HCT116 (cell line): ENCODE measurements at regions not wholly inside any gene's neighbourhood (a gene's known extent, or its start where the extent isn't known, plus 50 kb on each side); places are given as distances from the start of the nearest gene placed in this dataset.

ENCODE experiments used
- ATAC-seq: fragments of 200-7000 bp; cut with Tn5 transposase; 2 replicates; pipeline ENCODE4 v1.9.1; 2020; ENCODE audit warnings: mild to moderate bottlenecking, moderate library complexity
- BruUV-seq: library from RNA; stranded (reverse); fragments of 400-500 nt; replicated peaks from 2 replicates; lab custom pipeline; 2021; lab: Mats Ljungman, UMichigan
- CTCF ChIA-PET: fragments of 300-600 bp; sonication (Branson Sonifier 250); formaldehyde crosslinking; loops from one replicate; lab custom pipeline; 2021; ENCODE audit warnings: antibody characterized with exemption; lab: Charles Lee
- POLR2A ChIA-PET: fragments of 300-600, 350-600 bp; sonication (Branson Sonifier 250); formaldehyde crosslinking; loops from one replicate; lab custom pipeline; 2021; ENCODE audit warnings: antibody characterized with exemption; lab: Charles Lee
- RAD21 ChIA-PET, 2 experiments: fragments of 300-600 bp; sonication (Branson Sonifier 250); formaldehyde crosslinking; loops; one replicate each; lab custom pipeline; 2023; ENCODE audit warnings: low total read pairs in 2 of 2; ENCODE audit not compliant: uncharacterized antibody in 2 of 2, unreplicated experiment in 2 of 2, low non-redundant PET in 1 of 2; lab: Charles Lee
- DNase-seq: peaks from one replicate; pipeline ENCODE4 v3.0.0-alpha.2; 2010; ENCODE audit warnings: low read depth, low spot score
- H2AFZ ChIP-seq: fragments of 200-600 bp; shearing (Covaris generic), sonication (generic); 2 replicates; pipeline ENCODE4 v1.6.1; 2017; ENCODE audit warnings: low read depth, mixed run types, mixed read lengths, antibody characterized with exemption, low read length; ENCODE audit not compliant: poor library complexity, severe bottlenecking
- H3K27ac ChIP-seq: 2 replicates; pipeline ENCODE4 v1.5.1; 2012; ENCODE audit warnings: low read depth, low read length
- H3K27me3 ChIP-seq: fragments of 200-600 bp; sonication (generic); 2 replicates; pipeline ENCODE4 v1.6.1; 2016; ENCODE audit warnings: mixed run types, low read length, mixed read lengths; ENCODE audit not compliant: insufficient read depth
- H3K36me3 ChIP-seq, 2 experiments: fragments of 200-500 bp in 1 of 2; fragments of 200-600 bp in 1 of 2; sonication (Bioruptor generic) in 1 of 2; sonication (generic) in 1 of 2; 2 replicates each; pipeline versions ENCODE4 v1.5.1 to v1.6.1; 2014 to 2016; ENCODE audit warnings: low read length in 2 of 2, inconsistent platforms in 1 of 2, mixed read lengths in 1 of 2, mixed run types in 1 of 2; ENCODE audit not compliant: insufficient read depth in 2 of 2, control insufficient read depth in 1 of 2
- H3K4me1 ChIP-seq, 2 experiments: fragments of 200-600 bp in 1 of 2; sonication (generic) in 1 of 2; 2 replicates each; pipeline versions ENCODE4 v1.5.1 to v1.6.1; 2012 to 2017; ENCODE audit warnings: low read length in 2 of 2, inconsistent platforms in 1 of 2, mild to moderate bottlenecking in 1 of 2, mixed read lengths in 1 of 2, mixed run types in 1 of 2, moderate library complexity in 1 of 2; ENCODE audit not compliant: insufficient read depth in 2 of 2, control insufficient read depth in 1 of 2
- H3K4me2 ChIP-seq: fragments of 200-600 bp; sonication (generic); 2 replicates; pipeline ENCODE4 v1.6.1; 2017; ENCODE audit warnings: mixed run types, low read length, mixed read lengths
- H3K4me3 ChIP-seq, 2 experiments: fragments of 200-600 bp in 1 of 2; sonication (generic) in 1 of 2; replicated peaks in 1 of 2; 2 replicates each; pipeline ENCODE4 v1.5.1; 2011 to 2016; ENCODE audit warnings: low read length in 2 of 2, control low read depth in 1 of 2, low read depth in 1 of 2, mild to moderate bottlenecking in 1 of 2, mixed read lengths in 1 of 2, mixed run types in 1 of 2
- H3K79me2 ChIP-seq: fragments of 200-600 bp; sonication (generic); 2 replicates; pipeline ENCODE4 v1.6.1; 2017; ENCODE audit warnings: mild to moderate bottlenecking, mixed run types, low read length, moderate library complexity, mixed read lengths; ENCODE audit not compliant: insufficient read depth
- H3K9ac ChIP-seq: fragments of 200-600 bp; sonication (generic); 2 replicates; pipeline ENCODE4 v1.6.1; 2016; ENCODE audit warnings: low read length, mixed read lengths
- H3K9me2 ChIP-seq: fragments of 200-600 bp; sonication (generic), shearing (Covaris generic); 2 replicates; pipeline ENCODE4 v1.6.1; 2017; ENCODE audit warnings: mixed run types, mild to moderate bottlenecking, moderate library complexity; ENCODE audit not compliant: insufficient read depth
- H3K9me3 ChIP-seq, 2 experiments: fragments of 200-500 bp in 1 of 2; fragments of 200-600 bp in 1 of 2; sonication (Bioruptor generic) in 1 of 2; sonication (generic) in 1 of 2; 2 replicates each; pipeline ENCODE4 v1.6.1; 2014 to 2017; ENCODE audit warnings: low read length in 2 of 2, mixed read lengths in 2 of 2, inconsistent platforms in 1 of 2, low read depth in 1 of 2, mild to moderate bottlenecking in 1 of 2, mixed run types in 1 of 2, moderate library complexity in 1 of 2; ENCODE audit not compliant: control insufficient read depth in 1 of 2, insufficient read depth in 1 of 2
- H4K20me1 ChIP-seq: fragments of 200-600 bp; sonication (generic), shearing (Covaris generic); 2 replicates; pipeline ENCODE4 v1.6.1; 2017; ENCODE audit warnings: mixed run types, mild to moderate bottlenecking, moderate library complexity; ENCODE audit not compliant: insufficient read depth
- ATF3 ChIP-seq: IDR thresholded peaks from 2 replicates; pipeline ENCODE4 v1.6.1; 2012
- CBX3 ChIP-seq: IDR thresholded peaks from 2 replicates; pipeline ENCODE4 v1.6.1; 2012; ENCODE audit warnings: low read depth
- CTCF ChIP-seq, 3 experiments: fragments of 200-600 bp in 1 of 3; sonication (generic) in 1 of 3; IDR thresholded peaks in 2 of 3; conservative IDR thresholded peaks in 1 of 3; 2 replicates each; pipeline ENCODE4 v1.5.1; 2012 to 2017; ENCODE audit warnings: low read depth in 2 of 3, low read length in 2 of 3, antibody characterized with exemption in 1 of 3, borderline replicate concordance in 1 of 3, control low read depth in 1 of 3, mild to moderate bottlenecking in 1 of 3, mixed read lengths in 1 of 3, mixed run types in 1 of 3, moderate library complexity in 1 of 3; ENCODE audit not compliant: insufficient read depth in 1 of 3
- EGR1 ChIP-seq: IDR thresholded peaks from 2 replicates; pipeline ENCODE4 v1.6.1; 2012; ENCODE audit warnings: low read depth
- ELF1 ChIP-seq: IDR thresholded peaks from 2 replicates; pipeline ENCODE4 v1.6.1; 2012; ENCODE audit warnings: low read depth, borderline replicate concordance
- EZH2 ChIP-seq: fragments of 200-600 bp; sonication (generic); IDR thresholded peaks from 2 replicates; pipeline ENCODE4 v1.6.1; 2017; ENCODE audit warnings: antibody characterized with exemption, mixed run types
- JUND ChIP-seq: IDR thresholded peaks from 2 replicates; pipeline ENCODE4 v1.6.1; 2012
- MAX ChIP-seq: IDR thresholded peaks from 2 replicates; pipeline ENCODE4 v1.6.1; 2012
- POLR2AphosphoS5 ChIP-seq: IDR thresholded peaks from 2 replicates; pipeline ENCODE4 v1.6.1; 2011; ENCODE audit warnings: mild to moderate bottlenecking, low read depth, low read length, moderate library complexity
- RAD21 ChIP-seq: IDR thresholded peaks from 2 replicates; pipeline ENCODE4 v1.6.1; 2012; ENCODE audit warnings: low read depth, mild to moderate bottlenecking
- REST ChIP-seq: IDR thresholded peaks from 2 replicates; pipeline ENCODE4 v1.6.1; 2012; ENCODE audit warnings: low read depth
- SIN3A ChIP-seq: IDR thresholded peaks from 2 replicates; pipeline ENCODE4 v1.6.1; 2012; ENCODE audit warnings: low read depth
- SP1 ChIP-seq: IDR thresholded peaks from 2 replicates; pipeline ENCODE4 v1.6.1; 2012; ENCODE audit warnings: low read depth
- TCF7L2 ChIP-seq: IDR thresholded peaks from 2 replicates; pipeline ENCODE4 v1.7.0; 2011; ENCODE audit warnings: borderline replicate concordance, inconsistent platforms; ENCODE audit not compliant: insufficient read depth, insufficient read length; ENCODE audit errors: extremely low read depth
- ZBTB33 ChIP-seq: IDR thresholded peaks from 2 replicates; pipeline ENCODE4 v1.6.1; 2011; ENCODE audit warnings: mild to moderate bottlenecking, low read length, moderate library complexity; ENCODE audit not compliant: insufficient replicate concordance; ENCODE audit errors: extremely low read depth
- ZFX ChIP-seq: fragments of 450-650 bp; IDR thresholded peaks from 2 replicates; pipeline ENCODE4 v1.6.1; 2017
- ZNF274 ChIP-seq: fragments of 200-500 bp; sonication (Bioruptor generic); IDR thresholded peaks from 2 replicates; pipeline ENCODE4 v1.6.1; 2014; ENCODE audit warnings: mild to moderate bottlenecking, low read depth, low read length, inconsistent platforms
- intact Hi-C: fragments of 100-400 bp; cut with micrococcal nuclease; formaldehyde crosslinking; loops from 2 replicates; pipeline ENCODE4 v1.10.0; 2022

GRCh38 chr7:92994901-92995300 is 122.9 kb downstream of the SAMD9 start (continued):
- TF ChIP-seq REST (no peak), EZH2 (no peak), TCF7L2 (no peak), ZNF274 (no peak), SP1 (no peak), POLR2AphosphoS5 (no peak), ATF3 (no peak), CBX3 (no peak), EGR1 (no peak), SIN3A (no peak)
- TF ChIP-seq, all 23 proteins: peak for 0

- POLR2A ChIA-PET = no interaction called here
- no peak overlapping the region for H3K27ac ChIP-seq
- no peaks in the 10 kb centered on the region for H3K27me3 ChIP-seq
- TF ChIP-seq RAD21 (no peak), JUND (no peak), SIN3A (no peak), EGR1 (no peak), ZFX (no peak), CTCF (IDR thresholded peaks at IDR 0.05 in 2 of 3, conservative IDR thresholded peaks at IDR 0.05 in 1 of 3; ENCODE audit: borderline replicate concordance in 1 of 3, insufficient read depth in 1 of 3, low read depth in 2 of 3, low read length in 2 of 3) (no peak), ELF1 (no peak), MAX (no peak), ZBTB33 (no peak)
Measured at GRCh38 chr7:92992932-92993331, 124.8 kb downstream of the SAMD9 start.

More at GRCh38 chr7:92992932-92993331, 124.8 kb downstream of the SAMD9 start:
- ChIA-PET CTCF (no interaction called here), RAD21 (no interaction called here)
- Histone ChIP-seq H3K4me1 (no peaks in the 10 kb centered on the region), H3K9me2 (no peaks in the 10 kb centered on the region), H3K4me3 (no peak overlapping the region), H3K9me3 (no peaks in the 10 kb centered on the region), H3K9ac (no peak overlapping the region), H3K36me3 (no peaks in the 10 kb centered on the region), H4K20me1 (no peaks in the 10 kb centered on the region), H3K79me2 (no peaks in the 10 kb centered on the region), H2AFZ (no peak overlapping the region), H3K4me2 (no peak overlapping the region)
- intact Hi-C loops = no loop called here
- ATAC-seq (no peak), DNase-seq (no peak)
- BruUV-seq = no TSS peak
